Hematopoietic multipotent progenitor cell (in vitro differentiated cells): ENCODE measurements at regions not wholly inside any gene's neighbourhood (a gene's known extent, or its start where the extent isn't known, plus 50 kb on each side); places are given as distances from the start of the nearest gene placed in this dataset.

Source experiments
- DNase-seq, 3 donors: peaks; one replicate each; pipeline ENCODE4 v3.0.0-alpha.2; 2011 to 2015; ENCODE audit warnings: low read depth in 2 of 3, low spot score in 2 of 3

GRCh38 chr4:127145006-127145540 lies 487.7 kb upstream of the INTU start:
- DNase-seq: no peak

- DNase-seq: no peak
Observed at GRCh38 chr4:127148165-127148564, 484.6 kb upstream of the INTU start.

GRCh38 chr4:127149086-127149485 lies 483.7 kb upstream of the INTU start:
- DNase-seq: no peak

GRCh38 chr4:127151941-127152340 lies 480.8 kb upstream of the INTU start:
- no peak for DNase-seq

- no peak for DNase-seq
Observed at GRCh38 chr4:127155116-127155515, 477.6 kb upstream of the INTU start.

GRCh38 chr4:127155555-127155954 lies 477.2 kb upstream of the INTU start:
- DNase-seq: no peak

- no peak for DNase-seq
Observed at GRCh38 chr4:127162741-127163140, 470.0 kb upstream of the INTU start.

- no peak for DNase-seq
Observed at GRCh38 chr4:127165971-127166370, 466.8 kb upstream of the INTU start.

GRCh38 chr4:127174201-127174600 lies 458.6 kb upstream of the INTU start:
- no peak for DNase-seq

- DNase-seq: no peak
Observed at GRCh38 chr4:127174616-127175015, 458.1 kb upstream of the INTU start.

- no peak for DNase-seq
Observed at GRCh38 chr4:127179256-127180087, 453.3 kb upstream of the INTU start.

- DNase-seq: no peak
Observed at GRCh38 chr4:127181001-127181400, 451.8 kb upstream of the INTU start.

GRCh38 chr4:127182687-127183086 lies 450.1 kb upstream of the INTU start:
- DNase-seq: no peak

GRCh38 chr4:127188847-127189246 lies 443.9 kb upstream of the INTU start:
- DNase-seq: no peak

- DNase-seq: no peak
Observed at GRCh38 chr4:127194281-127194680, 438.5 kb upstream of the INTU start.

GRCh38 chr4:127196655-127197352 lies 436.0 kb upstream of the INTU start:
- no peak for DNase-seq

GRCh38 chr4:127203562-127204200 lies 429.1 kb upstream of the INTU start:
- DNase-seq: no peak

GRCh38 chr4:127204322-127204721 lies 428.4 kb upstream of the INTU start:
- DNase-seq: no peak

GRCh38 chr4:127209580-127210095 lies 423.1 kb upstream of the INTU start:
- no peak for DNase-seq

- DNase-seq: no peak
Observed at GRCh38 chr4:127210893-127211649, 421.7 kb upstream of the INTU start.
